Endothelial cell of umbilical vein (primary cell): ENCODE measurements at regions not wholly inside any gene's neighbourhood (a gene's known extent, or its start where the extent isn't known, plus 50 kb on each side); places are given as distances from the start of the nearest gene placed in this dataset.

Experiments used
- BruUV-seq: library from RNA; stranded (reverse); fragments of 400-500 nt; replicated peaks from 2 replicates; lab custom pipeline; 2021; lab: Mats Ljungman, UMichigan
- CTCF ChIA-PET: fragments of 300-600, 350-600 bp; sonication (Branson Sonifier 250); formaldehyde crosslinking; loops from one replicate; lab custom pipeline; 2021; ENCODE audit warnings: antibody characterized with exemption, inconsistent platforms; lab: Charles Lee
- POLR2A ChIA-PET: fragments of 300-600, 350-600 bp; sonication (Branson Sonifier 250); formaldehyde crosslinking; loops from one replicate; lab custom pipeline; 2021; ENCODE audit warnings: antibody characterized with exemption, inconsistent platforms; lab: Charles Lee
- DNase-seq: peaks from one replicate; pipeline ENCODE4 v3.0.0-alpha.2; 2011; ENCODE audit warnings: low read depth, low spot score
- FAIRE-seq: peaks from 2 replicates; lab custom pipeline; 2011; peaks lifted over from hg19 to GRCh38; lab: Jason Lieb, UNC
- H2AFZ ChIP-seq: 2 replicates; pipeline ENCODE4 v1.6.0; 2012; ENCODE audit warnings: low read depth, low read length, control low read depth, inconsistent platforms
- H3K27ac ChIP-seq: 2 replicates; pipeline ENCODE4 v1.5.1; 2011; ENCODE audit warnings: low read depth, mild to moderate bottlenecking, control low read depth, low read length, moderate library complexity; ENCODE audit not compliant: insufficient read depth
- H3K27me3 ChIP-seq, 2 experiments: 2 replicates each; pipeline versions ENCODE4 v1.6.0 to v1.6.1; 2011; ENCODE audit warnings: low read length in 2 of 2, mixed read lengths in 1 of 2; ENCODE audit not compliant: control insufficient read depth in 2 of 2, insufficient read depth in 2 of 2
- H3K36me3 ChIP-seq, 2 experiments: 2 replicates in 1 of 2; 3 replicates in 1 of 2; pipeline ENCODE4 v1.5.1; 2011; ENCODE audit warnings: low read length in 2 of 2, mild to moderate bottlenecking in 1 of 2, moderate library complexity in 1 of 2; ENCODE audit not compliant: control insufficient read depth in 2 of 2, insufficient read depth in 2 of 2; ENCODE audit errors: extremely low read depth in 1 of 2
- H3K4me1 ChIP-seq: 3 replicates; pipeline ENCODE4 v1.5.1; 2011; ENCODE audit warnings: mild to moderate bottlenecking, low read length; ENCODE audit not compliant: control insufficient read depth, insufficient read depth; ENCODE audit errors: extremely low read depth
- H3K4me2 ChIP-seq: 2 replicates; pipeline ENCODE4 v1.6.1; 2011; ENCODE audit warnings: low read length, control low read depth, mixed read lengths; ENCODE audit not compliant: insufficient read depth
- H3K4me3 ChIP-seq, 3 experiments: fragments of 200-600 bp in 1 of 3; sonication (generic), shearing (Covaris generic) in 1 of 3; replicated peaks in 1 of 3; 2 replicates each; pipeline ENCODE4 v1.5.1; 2011 to 2016; ENCODE audit warnings: control low read depth in 3 of 3, low read length in 3 of 3, mild to moderate bottlenecking in 2 of 3, inconsistent platforms in 1 of 3, low read depth in 1 of 3, moderate library complexity in 1 of 3; ENCODE audit not compliant: insufficient read depth in 1 of 3
- H3K79me2 ChIP-seq: 2 replicates; pipeline ENCODE4 v1.6.0; 2012; ENCODE audit warnings: low read length, inconsistent platforms; ENCODE audit not compliant: control insufficient read depth, insufficient read depth
- H3K9ac ChIP-seq: replicated peaks from 2 replicates; pipeline ENCODE3; 2011; ENCODE audit warnings: low read length, control low read depth; ENCODE audit not compliant: insufficient read depth; ENCODE audit errors: extremely low read depth
- H3K9me1 ChIP-seq: replicated peaks from 3 replicates; pipeline ENCODE4 v1.6.0; 2011; ENCODE audit warnings: mild to moderate bottlenecking, low read length; ENCODE audit not compliant: control insufficient read depth, insufficient read depth; ENCODE audit errors: extremely low read depth
- H3K9me3 ChIP-seq: replicated peaks from 2 replicates; pipeline ENCODE4 v1.5.1; 2012; ENCODE audit warnings: low read length, inconsistent platforms; ENCODE audit not compliant: control insufficient read depth, insufficient read depth
- H4K20me1 ChIP-seq: replicated peaks from 2 replicates; pipeline ENCODE3; 2011; ENCODE audit warnings: mild to moderate bottlenecking, low read length; ENCODE audit not compliant: control insufficient read depth, insufficient read depth; ENCODE audit errors: extremely low read depth
- EZH2 ChIP-seq: IDR thresholded peaks from 2 replicates; pipeline ENCODE4 v1.6.1; 2012; ENCODE audit warnings: borderline replicate concordance, low read depth, mild to moderate bottlenecking, moderate library complexity, low read length, inconsistent platforms; ENCODE audit not compliant: severe bottlenecking
- FOS ChIP-seq: IDR thresholded peaks from 2 replicates; pipeline ENCODE4 v1.6.1; 2011; ENCODE audit warnings: mild to moderate bottlenecking, low read length, moderate library complexity, borderline replicate concordance; ENCODE audit not compliant: insufficient read depth
- GATA2 ChIP-seq: IDR thresholded peaks from 2 replicates; pipeline ENCODE4 v1.7.0; 2011; ENCODE audit warnings: low read depth, mild to moderate bottlenecking, moderate library complexity, mixed read lengths, low read length; ENCODE audit not compliant: insufficient read length, insufficient read depth
- JUN ChIP-seq: IDR thresholded peaks from 2 replicates; pipeline ENCODE4 v1.6.1; 2011; ENCODE audit warnings: borderline replicate concordance, low read depth; ENCODE audit not compliant: insufficient read length, insufficient read depth
- MYC ChIP-seq: IDR thresholded peaks from one replicate; pipeline ENCODE4 v1.6.1; 2011; ENCODE audit warnings: mild to moderate bottlenecking, low read depth, low read length
- POLR2A ChIP-seq: IDR thresholded peaks from 2 replicates; pipeline ENCODE4 v1.6.1; 2012; ENCODE audit warnings: low read depth, mild to moderate bottlenecking, control low read depth, low read length
- POLR2AphosphoS5 ChIP-seq: IDR thresholded peaks from 2 replicates; pipeline ENCODE4 v1.6.1; 2012; ENCODE audit warnings: low read depth, mild to moderate bottlenecking, control low read depth, low read length, moderate library complexity; ENCODE audit not compliant: insufficient read depth
- dilution Hi-C: fragments of 300-500 bp; cut with MboI; formaldehyde crosslinking; loops from one replicate; pipeline ENCODE4 v1.15.0; 2019; ENCODE audit warnings: low sequenced_read_pairs; ENCODE audit not compliant: extremely low pct_ligation_motif_present
- intact Hi-C: fragments of 100-400 bp; cut with micrococcal nuclease; formaldehyde crosslinking; loops from one replicate; pipeline ENCODE4 v1.10.0; 2022
- TF ChIP-seq, protein P1 (sequence below): IDR thresholded peaks from 2 replicates; pipeline ENCODE4 v1.6.1; 2011; ENCODE audit not compliant: insufficient read depth, insufficient read length
- TF ChIP-seq, protein P2 (sequence below), 2 donors: IDR thresholded peaks; 1 replicate in 1 of 2; 2 replicates in 1 of 2; pipeline ENCODE4 v1.5.1; 2011; ENCODE audit warnings: low read length in 2 of 2, mild to moderate bottlenecking in 2 of 2, moderate library complexity in 2 of 2, control low read depth in 1 of 2, inconsistent platforms in 1 of 2, low read depth in 1 of 2; ENCODE audit not compliant: insufficient read depth in 1 of 2; ENCODE audit errors: extremely low read depth in 1 of 2

DNA sequence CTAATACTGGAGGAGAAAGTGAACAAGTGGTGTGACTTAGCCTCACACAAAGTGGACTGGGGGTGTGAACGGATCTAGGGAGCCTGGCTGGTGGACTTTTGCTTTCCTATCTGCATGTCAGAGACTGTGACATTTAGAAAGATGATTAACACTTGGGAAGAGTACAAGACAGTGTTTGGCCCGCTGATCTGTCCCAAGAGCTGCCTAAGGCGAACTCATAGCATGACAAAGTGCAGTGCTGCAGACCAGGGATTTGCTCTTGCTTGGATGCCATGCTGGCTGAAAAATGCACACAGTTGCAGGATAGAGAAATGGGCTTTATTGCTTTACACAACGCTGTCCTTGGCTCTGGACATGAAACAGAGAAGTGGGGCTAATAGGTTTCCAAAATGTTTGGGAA, 386.0 kb upstream of the MAN1A1 start:
- intact Hi-C loops (loop anchor here (5.0 kb wide), 1 partner anchor 388 kb away; the partner anchor contains the start of gene MAN1A1), dilution Hi-C loops (no loop called here)
- H3K4me3 ChIP-seq, result no peak overlapping the region
- ChIA-PET CTCF (no interaction called here), POLR2A (no interaction called here)
- BruUV-seq, result no TSS peak
- no peaks in the 10 kb centered on the region for H3K36me3 ChIP-seq
- no peak overlapping the region for H3K4me2 ChIP-seq
- H3K27ac ChIP-seq, result no peak overlapping the region
- FAIRE-seq, result no peak
- H2AFZ ChIP-seq, result no peak overlapping the region
- DNase-seq, result no peak
- TF ChIP-seq, protein P1, sequence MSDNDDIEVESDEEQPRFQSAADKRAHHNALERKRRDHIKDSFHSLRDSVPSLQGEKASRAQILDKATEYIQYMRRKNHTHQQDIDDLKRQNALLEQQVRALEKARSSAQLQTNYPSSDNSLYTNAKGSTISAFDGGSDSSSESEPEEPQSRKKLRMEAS, result no peak
- TF ChIP-seq, protein P2, sequence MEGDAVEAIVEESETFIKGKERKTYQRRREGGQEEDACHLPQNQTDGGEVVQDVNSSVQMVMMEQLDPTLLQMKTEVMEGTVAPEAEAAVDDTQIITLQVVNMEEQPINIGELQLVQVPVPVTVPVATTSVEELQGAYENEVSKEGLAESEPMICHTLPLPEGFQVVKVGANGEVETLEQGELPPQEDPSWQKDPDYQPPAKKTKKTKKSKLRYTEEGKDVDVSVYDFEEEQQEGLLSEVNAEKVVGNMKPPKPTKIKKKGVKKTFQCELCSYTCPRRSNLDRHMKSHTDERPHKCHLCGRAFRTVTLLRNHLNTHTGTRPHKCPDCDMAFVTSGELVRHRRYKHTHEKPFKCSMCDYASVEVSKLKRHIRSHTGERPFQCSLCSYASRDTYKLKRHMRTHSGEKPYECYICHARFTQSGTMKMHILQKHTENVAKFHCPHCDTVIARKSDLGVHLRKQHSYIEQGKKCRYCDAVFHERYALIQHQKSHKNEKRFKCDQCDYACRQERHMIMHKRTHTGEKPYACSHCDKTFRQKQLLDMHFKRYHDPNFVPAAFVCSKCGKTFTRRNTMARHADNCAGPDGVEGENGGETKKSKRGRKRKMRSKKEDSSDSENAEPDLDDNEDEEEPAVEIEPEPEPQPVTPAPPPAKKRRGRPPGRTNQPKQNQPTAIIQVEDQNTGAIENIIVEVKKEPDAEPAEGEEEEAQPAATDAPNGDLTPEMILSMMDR (IDR thresholded peaks at IDR 0.05; ENCODE audit: extremely low read depth in 1 of 2, insufficient read depth in 1 of 2, low read depth in 1 of 2, low read length in 2 of 2), result no peak
- TF ChIP-seq POLR2AphosphoS5 (no peak), POLR2A (no peak), MYC (no peak), FOS (no peak), GATA2 (no peak), EZH2 (no peak), JUN (no peak)
- H3K9me3 ChIP-seq, result no peaks in the 10 kb centered on the region
- no peaks in the 10 kb centered on the region for H3K9me1 ChIP-seq
- H3K27me3 ChIP-seq, result no peaks in the 10 kb centered on the region
- no peak overlapping the region for H3K9ac ChIP-seq
- no peaks in the 10 kb centered on the region for H3K4me1 ChIP-seq
- H4K20me1 ChIP-seq, result no peaks in the 10 kb centered on the region
- no peaks in the 10 kb centered on the region for H3K79me2 ChIP-seq
